SK-N-SH treated with all-trans-retinoic acid at 6 μM for 48 hours (cell line): ENCODE measurements at regions not wholly inside any gene's neighbourhood (a gene's known extent, or its start where the extent isn't known, plus 50 kb on each side); places are given as distances from the start of the nearest gene placed in this dataset.

Experiments
- ARNTL ChIP-seq: fragments of 450-650 bp; formaldehyde crosslinking; IDR thresholded peaks from 2 replicates; pipeline ENCODE4 v1.5.0; 2020; ENCODE audit warnings: low read depth, mild to moderate bottlenecking, moderate library complexity, borderline replicate concordance
- CREB5 ChIP-seq: fragments of 250-450 bp; sonication (Bioruptor Pico); IDR thresholded peaks from 2 replicates; pipeline ENCODE4 v1.5.1; 2020; ENCODE audit warnings: low read depth, mild to moderate bottlenecking, moderate library complexity
- CSDC2 ChIP-seq: fragments of 250-450 bp; sonication (Bioruptor Pico); IDR thresholded peaks from 2 replicates; pipeline ENCODE4 v1.5.0; 2020; ENCODE audit warnings: mild to moderate bottlenecking, moderate library complexity
- GLIS3 ChIP-seq: fragments of 250-450 bp; sonication (Bioruptor Pico); IDR thresholded peaks from 2 replicates; pipeline ENCODE4 v1.5.0; 2020; ENCODE audit warnings: mild to moderate bottlenecking, moderate library complexity
- OSR1 ChIP-seq: fragments of 250-450 bp; sonication (Bioruptor Pico); IDR thresholded peaks from 2 replicates; pipeline ENCODE4 v1.8.0; 2022; ENCODE audit warnings: moderate library complexity, mild to moderate bottlenecking, inconsistent platforms
- PATZ1 ChIP-seq: fragments of 250-450 bp; sonication (Bioruptor Pico); IDR thresholded peaks from 2 replicates; pipeline ENCODE4 v1.8.0; 2020; ENCODE audit warnings: mild to moderate bottlenecking, moderate library complexity, borderline replicate concordance
- PPARA ChIP-seq: fragments of 250-450 bp; sonication (Bioruptor Pico); IDR thresholded peaks from 2 replicates; pipeline ENCODE4 v1.5.0; 2020; ENCODE audit warnings: mild to moderate bottlenecking, borderline replicate concordance
- TCF4 ChIP-seq: fragments of 250-450 bp; sonication (Bioruptor Pico); IDR thresholded peaks from 2 replicates; pipeline ENCODE4 v1.8.0; 2021; ENCODE audit warnings: mild to moderate bottlenecking, moderate library complexity, borderline replicate concordance
- TSHZ2 ChIP-seq: fragments of 250-450 bp; sonication (Bioruptor Pico); IDR thresholded peaks from 2 replicates; pipeline ENCODE4 v1.5.0; 2020; ENCODE audit warnings: mild to moderate bottlenecking, moderate library complexity
- ZC3H10 ChIP-seq: fragments of 250-450 bp; sonication (Bioruptor Pico); IDR thresholded peaks from 2 replicates; pipeline ENCODE4 v1.5.1; 2021; ENCODE audit warnings: mild to moderate bottlenecking, moderate library complexity
- ZFP3 ChIP-seq: fragments of 250-450 bp; sonication (Bioruptor Pico); IDR thresholded peaks from 2 replicates; pipeline ENCODE4 v1.5.0; 2020; ENCODE audit warnings: mild to moderate bottlenecking, moderate library complexity
- ZFP30 ChIP-seq: fragments of 450-650 bp; formaldehyde crosslinking; IDR thresholded peaks from 2 replicates; pipeline ENCODE4 v1.5.0; 2022; ENCODE audit warnings: mild to moderate bottlenecking, moderate library complexity
- ZNF70 ChIP-seq: fragments of 450-650 bp; formaldehyde crosslinking; IDR thresholded peaks from 2 replicates; pipeline ENCODE4 v1.5.0; 2020; ENCODE audit warnings: mild to moderate bottlenecking, moderate library complexity

- TF ChIP-seq ZNF70 (no peak), PATZ1 (no peak), ZFP30 (CRISPR knock-in tag) (no peak), OSR1 (no peak), GLIS3 (no peak), ZC3H10 (CRISPR knock-in tag) (no peak), PPARA (no peak), CREB5 (CRISPR knock-in tag) (no peak), ARNTL (CRISPR knock-in tag) (no peak), ZFP3 (CRISPR knock-in tag) (no peak), CSDC2 (CRISPR knock-in tag) (no peak), TSHZ2 (CRISPR knock-in tag) (no peak), TCF4 (CRISPR knock-in tag) (no peak)
Measured at GRCh38 chr9:16120231-16120641, 567.4 kb downstream of the CCDC171 start.
